Adrenal gland (tissue), 5 donors: ENCODE measurements at regions not wholly inside any gene's neighbourhood (a gene's known extent, or its start where the extent isn't known, plus 50 kb on each side); places are given as distances from the start of the nearest gene placed in this dataset.

Experiments used
- CTCF ChIP-seq, 6 experiments: fragments of 450-650 bp in 4 of 6; fragments of 200-600 bp in 2 of 6; sonication (generic) in 1 of 6; IDR thresholded peaks; 1 replicate in 5 of 6; 2 replicates in 1 of 6; pipeline versions ENCODE4 v1.5.1 to v1.8.0; 2016 to 2021; ENCODE audit warnings: antibody characterized with exemption in 6 of 6, mild to moderate bottlenecking in 2 of 6, moderate library complexity in 1 of 6
- POLR2A ChIP-seq, 2 donors: fragments of 450-650 bp; IDR thresholded peaks; one replicate each; pipeline ENCODE4 v1.6.1; 2017; ENCODE audit warnings: antibody characterized with exemption in 2 of 2, mild to moderate bottlenecking in 2 of 2, moderate library complexity in 1 of 2
- donor health status: DM: no; HTN: no; CAD: no.

GRCh38 chr5:91266184-91266705 is 116.9 kb downstream of the ARRDC3 start:
- TF ChIP-seq CTCF (IDR thresholded peaks at IDR 0.05) (peak; percentile 21 to 57 (median 36)), POLR2A (IDR thresholded peaks at IDR 0.05) (no peak)
